IMR-90 (cell line): ENCODE measurements at regions not wholly inside any gene's neighbourhood (a gene's known extent, or its start where the extent isn't known, plus 50 kb on each side); places are given as distances from the start of the nearest gene placed in this dataset.

ENCODE experiments used
- ATAC-seq: fragments of 200-7000 bp; cut with Tn5 transposase; 2 replicates; pipeline ENCODE4 v1.9.1; 2020; ENCODE audit warnings: low read depth, mild to moderate bottlenecking, moderate library complexity
- BruUV-seq: library from RNA; stranded (reverse); fragments of 400-500 nt; replicated peaks from 2 replicates; lab custom pipeline; 2021; lab: Mats Ljungman, UMichigan
- CTCF ChIA-PET: fragments of 300-600 bp; formaldehyde crosslinking; extraction: SDS; loops from one replicate; lab custom pipeline; 2021; ENCODE audit warnings: antibody characterized with exemption; lab: Yijun Ruan, JAX
- POLR2A ChIA-PET: fragments of 300-600 bp; sonication (Branson Sonifier 250); formaldehyde crosslinking; loops from one replicate; lab custom pipeline; 2022; ENCODE audit warnings: antibody characterized with exemption; ENCODE audit not compliant: unreplicated experiment; lab: Charles Lee
- DNase-seq: peaks from one replicate; pipeline ENCODE4 v3.0.0; 2013
- H2AFZ ChIP-seq: replicated peaks from 2 replicates; pipeline ENCODE3; 2013; ENCODE audit warnings: low read length, mild to moderate bottlenecking; ENCODE audit not compliant: poor library complexity
- H2AK5ac ChIP-seq: 2 replicates; pipeline ENCODE4 v1.6.1; 2013; ENCODE audit warnings: low read depth, low read length, inconsistent platforms
- H2AK9ac ChIP-seq: replicated peaks from 2 replicates; pipeline ENCODE3; 2013; ENCODE audit warnings: mild to moderate bottlenecking, low read depth, low read length, moderate library complexity; ENCODE audit not compliant: poor library complexity
- H2BK120ac ChIP-seq: 2 replicates; pipeline ENCODE4 v1.6.1; 2013; ENCODE audit warnings: low read depth, low read length, inconsistent platforms
- H2BK15ac ChIP-seq: 3 replicates; pipeline ENCODE4 v1.6.1; 2013; ENCODE audit warnings: low read depth, low read length, inconsistent platforms
- H2BK20ac ChIP-seq: 2 replicates; pipeline ENCODE4 v1.6.1; 2013; ENCODE audit warnings: low read depth, mild to moderate bottlenecking, inconsistent platforms, low read length, moderate library complexity
- H2BK5ac ChIP-seq: 2 replicates; pipeline ENCODE4 v1.6.1; 2013; ENCODE audit warnings: mild to moderate bottlenecking, low read depth, low read length, inconsistent platforms; ENCODE audit not compliant: poor library complexity, severe bottlenecking
- H3K14ac ChIP-seq: replicated peaks from 2 replicates; pipeline ENCODE4 v1.6.1; 2013; ENCODE audit warnings: low read depth, low read length, inconsistent platforms
- H3K18ac ChIP-seq: 2 replicates; pipeline ENCODE4 v1.6.1; 2013; ENCODE audit warnings: low read depth, low read length, control low read depth
- H3K23ac ChIP-seq: 2 replicates; pipeline ENCODE4 v1.6.1; 2013; ENCODE audit warnings: low read depth, low read length, inconsistent platforms
- H3K27ac ChIP-seq: 2 replicates; pipeline ENCODE4 v1.5.1; 2013; ENCODE audit warnings: mild to moderate bottlenecking, control low read depth, low read length; ENCODE audit not compliant: insufficient read depth
- H3K27me3 ChIP-seq: 2 replicates; pipeline ENCODE4 v1.6.1; 2013; ENCODE audit warnings: low read length; ENCODE audit not compliant: control insufficient read depth, insufficient read depth
- H3K36me3 ChIP-seq: 2 replicates; pipeline ENCODE4 v1.6.1; 2013; ENCODE audit warnings: low read length, mixed read lengths; ENCODE audit not compliant: control insufficient read depth, insufficient read depth
- H3K4ac ChIP-seq: 2 replicates; pipeline ENCODE4 v1.6.1; 2013; ENCODE audit warnings: low read depth, low read length, inconsistent platforms
- H3K4me1 ChIP-seq: 2 replicates; pipeline ENCODE4 v1.6.1; 2013; ENCODE audit warnings: low read length, mixed read lengths; ENCODE audit not compliant: control insufficient read depth, insufficient read depth
- H3K4me2 ChIP-seq: 2 replicates; pipeline ENCODE4 v1.6.1; 2013; ENCODE audit warnings: low read depth, mild to moderate bottlenecking, control low read depth, low read length, moderate library complexity
- H3K4me3 ChIP-seq: 2 replicates; pipeline ENCODE4 v1.5.1; 2013; ENCODE audit warnings: low read depth, mild to moderate bottlenecking, control low read depth, low read length, moderate library complexity; ENCODE audit not compliant: insufficient read depth
- H3K56ac ChIP-seq: 2 replicates; pipeline ENCODE4 v1.6.1; 2013; ENCODE audit warnings: low read length, inconsistent platforms; ENCODE audit not compliant: insufficient read depth; ENCODE audit errors: extremely low read depth
- H3K79me1 ChIP-seq, 2 experiments: 2 replicates each; pipeline ENCODE4 v1.6.1; 2013; ENCODE audit warnings: low read length in 2 of 2, inconsistent platforms in 1 of 2, low read depth in 1 of 2
- H3K9ac ChIP-seq: 2 replicates; pipeline ENCODE4 v1.6.1; 2013; ENCODE audit warnings: low read depth, low read length, control low read depth
- H3K9me1 ChIP-seq: 2 replicates; pipeline ENCODE4 v1.6.1; 2013; ENCODE audit warnings: low read length, inconsistent platforms; ENCODE audit not compliant: insufficient read depth
- H3K9me3 ChIP-seq: 2 replicates; pipeline ENCODE4 v1.6.1; 2013; ENCODE audit warnings: low read length; ENCODE audit not compliant: control insufficient read depth, insufficient read depth
- H4K20me1 ChIP-seq: 2 replicates; pipeline ENCODE4 v1.6.1; 2013; ENCODE audit warnings: low read length, inconsistent platforms; ENCODE audit not compliant: insufficient read depth
- H4K5ac ChIP-seq: 2 replicates; pipeline ENCODE4 v1.6.1; 2013; ENCODE audit warnings: mild to moderate bottlenecking, low read depth, low read length, control low read depth
- H4K8ac ChIP-seq, 2 experiments: 2 replicates each; pipeline ENCODE4 v1.6.1; 2013; ENCODE audit warnings: low read depth in 2 of 2, low read length in 2 of 2, control low read depth in 1 of 2, inconsistent platforms in 1 of 2
- H4K91ac ChIP-seq: 2 replicates; pipeline ENCODE4 v1.6.1; 2013; ENCODE audit warnings: low read depth, low read length, inconsistent platforms; ENCODE audit not compliant: insufficient read depth
- FOS ChIP-seq: fragments of 150-350 bp; IDR thresholded peaks from 2 replicates; pipeline ENCODE4 v1.6.1; 2016; ENCODE audit warnings: low read depth, low read length
- POLR2A ChIP-seq: IDR thresholded peaks from 2 replicates; pipeline ENCODE4 v1.6.1; 2012; ENCODE audit warnings: mild to moderate bottlenecking, low read depth, low read length
- RCOR1 ChIP-seq: IDR thresholded peaks from 2 replicates; pipeline ENCODE4 v1.6.1; 2012; ENCODE audit warnings: mild to moderate bottlenecking, low read length, improper control_type of control experiment; ENCODE audit not compliant: insufficient replicate concordance
- WGBS, 2 experiments: methylation state at CpG; one replicate each; pipeline versions ENCODE4 v1.1.5 to v1.1.7; 2013; ENCODE audit warnings: missing lambda C conversion rate in 2 of 2; ENCODE audit not compliant: insufficient read length in 1 of 2; ENCODE audit errors: extremely low coverage in 2 of 2; 5-methylcytosine and 5-hydroxymethylcytosine counted together
- dilution Hi-C: fragments of 300-500 bp; cut with HindIII; formaldehyde crosslinking; loops from one replicate; pipeline ENCODE4 v1.14.3; 2018; ENCODE audit warnings: low sequenced_read_pairs; ENCODE audit not compliant: unreplicated experiment
- in situ Hi-C: fragments of 300-500 bp; cut with MboI; formaldehyde crosslinking; loops from 3 replicates; pipeline ENCODE4 v1.14.3; 2019; ENCODE audit warnings: low sequenced_read_pairs, inconsistent platforms, mixed read lengths
- intact Hi-C: fragments of 100-400 bp; cut with micrococcal nuclease; formaldehyde crosslinking; loops from 2 replicates; pipeline ENCODE4 v1.10.0; 2022
- TF ChIP-seq, protein P1 (sequence below): conservative IDR thresholded peaks from 2 replicates; pipeline ENCODE4 v1.5.1; 2012; ENCODE audit warnings: mild to moderate bottlenecking, low read depth, low read length, improper control_type of control experiment

DNA sequence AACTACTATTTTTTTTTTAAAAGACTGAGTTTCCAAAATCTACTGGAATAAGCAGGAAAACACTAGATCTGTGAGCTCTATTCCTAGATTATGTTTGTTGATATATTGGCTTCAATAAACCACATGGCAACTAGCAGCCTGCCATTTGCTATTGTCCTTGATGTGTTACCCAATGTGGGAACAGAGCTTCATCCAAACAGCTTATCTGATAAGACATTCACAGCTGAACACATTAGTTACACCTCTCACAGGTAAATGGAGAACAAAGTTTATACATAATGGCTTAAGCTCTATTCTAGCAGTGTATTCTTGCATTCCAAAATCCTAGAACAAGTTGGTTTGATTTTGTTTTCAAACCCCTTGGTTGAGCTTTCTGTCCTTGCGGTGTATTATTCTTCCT lies 642.1 kb downstream of the TLE1 start:
- H2BK5ac ChIP-seq, result no peak overlapping the region
- intact Hi-C loops (no loop called here), in situ Hi-C loops (no loop called here), dilution Hi-C loops (no loop called here)
- H2BK120ac ChIP-seq, result no peak overlapping the region
- no peak overlapping the region for H3K23ac ChIP-seq
- H3K27me3 ChIP-seq, result no peaks in the 10 kb centered on the region
- H2AK5ac ChIP-seq, result no peak overlapping the region
- no peak for ATAC-seq
- no peaks in the 10 kb centered on the region for H3K79me1 ChIP-seq
- no peak for DNase-seq
- no peak overlapping the region for H2BK20ac ChIP-seq
- H3K56ac ChIP-seq, result no peak overlapping the region
- no peaks in the 10 kb centered on the region for H3K36me3 ChIP-seq
- H3K9ac ChIP-seq, result no peak overlapping the region
- no peak overlapping the region for H4K5ac ChIP-seq
- no peaks in the 10 kb centered on the region for H3K4me1 ChIP-seq
- H3K4me3 ChIP-seq, result no peak overlapping the region
- H4K91ac ChIP-seq, result no peak overlapping the region
- BruUV-seq, result no TSS peak
- H3K4me2 ChIP-seq, result no peak overlapping the region
- H3K14ac ChIP-seq, result no peak overlapping the region
- H3K27ac ChIP-seq, result no peak overlapping the region
- ChIA-PET CTCF (no interaction called here), POLR2A (no interaction called here)
- no peaks in the 10 kb centered on the region for H4K20me1 ChIP-seq
- H2BK15ac ChIP-seq, result no peak overlapping the region
- no peaks in the 10 kb centered on the region for H3K9me3 ChIP-seq
- TF ChIP-seq FOS (no peak), POLR2A (no peak), RCOR1 (no peak)
- TF ChIP-seq, protein P1, sequence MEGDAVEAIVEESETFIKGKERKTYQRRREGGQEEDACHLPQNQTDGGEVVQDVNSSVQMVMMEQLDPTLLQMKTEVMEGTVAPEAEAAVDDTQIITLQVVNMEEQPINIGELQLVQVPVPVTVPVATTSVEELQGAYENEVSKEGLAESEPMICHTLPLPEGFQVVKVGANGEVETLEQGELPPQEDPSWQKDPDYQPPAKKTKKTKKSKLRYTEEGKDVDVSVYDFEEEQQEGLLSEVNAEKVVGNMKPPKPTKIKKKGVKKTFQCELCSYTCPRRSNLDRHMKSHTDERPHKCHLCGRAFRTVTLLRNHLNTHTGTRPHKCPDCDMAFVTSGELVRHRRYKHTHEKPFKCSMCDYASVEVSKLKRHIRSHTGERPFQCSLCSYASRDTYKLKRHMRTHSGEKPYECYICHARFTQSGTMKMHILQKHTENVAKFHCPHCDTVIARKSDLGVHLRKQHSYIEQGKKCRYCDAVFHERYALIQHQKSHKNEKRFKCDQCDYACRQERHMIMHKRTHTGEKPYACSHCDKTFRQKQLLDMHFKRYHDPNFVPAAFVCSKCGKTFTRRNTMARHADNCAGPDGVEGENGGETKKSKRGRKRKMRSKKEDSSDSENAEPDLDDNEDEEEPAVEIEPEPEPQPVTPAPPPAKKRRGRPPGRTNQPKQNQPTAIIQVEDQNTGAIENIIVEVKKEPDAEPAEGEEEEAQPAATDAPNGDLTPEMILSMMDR, result no peak
- H3K18ac ChIP-seq, result no peak overlapping the region
- H4K8ac ChIP-seq, result no peak overlapping the region
- H3K9me1 ChIP-seq, result no peaks in the 10 kb centered on the region
- H2AFZ ChIP-seq, result no peak overlapping the region
- no peak overlapping the region for H2AK9ac ChIP-seq
- WGBS, 2 experiments, result no CpG with 5 or more reads among the region's 1 CpG
- no peak overlapping the region for H3K4ac ChIP-seq
